ENCODE measurements at regions not wholly inside any gene's neighbourhood (a gene's known extent, or its start where the extent isn't known, plus 50 kb on each side); places are given as distances from the start of the nearest gene placed in this dataset.

DNA sequence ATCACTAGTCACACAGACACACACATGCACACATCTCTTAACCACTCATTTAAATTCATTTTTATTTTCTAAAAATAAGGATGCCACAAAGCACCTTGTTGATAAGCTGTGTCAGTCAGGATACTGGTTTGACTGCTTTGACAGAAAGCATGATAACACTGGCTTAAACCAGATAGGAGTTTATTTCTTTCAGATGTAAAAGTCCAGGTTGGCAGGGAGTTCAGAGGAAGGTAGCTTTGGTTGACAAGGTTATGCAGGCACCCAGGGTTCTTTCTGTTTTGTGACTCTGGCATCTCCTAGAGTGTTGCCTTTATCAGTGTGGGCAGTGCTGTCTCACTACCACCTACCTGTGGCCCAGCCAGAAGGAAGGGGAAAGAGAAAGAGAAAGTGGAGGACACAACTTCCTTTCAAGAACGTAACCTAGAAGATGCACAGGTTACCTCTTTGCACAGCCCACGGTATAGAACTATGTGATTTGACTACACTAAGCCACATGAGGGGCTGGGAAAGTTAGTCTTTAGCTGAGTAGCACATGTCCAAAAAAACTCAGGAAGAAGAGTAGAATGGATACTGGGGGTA, 334.7 kb downstream of the OSTF1 start:
- no peaks in the 10 kb centered on the region for H3K4me1 ChIP-seq (ENCODE audit: control insufficient read depth, insufficient read depth, low read length)
- no peak overlapping the region for H3K27ac ChIP-seq (ENCODE audit: low read length)
- WGBS (ENCODE audit: insufficient coverage) = 75% methylated on average over 2 of the region's 2 CpGs
- no peaks in the 10 kb centered on the region for H3K27me3 ChIP-seq (ENCODE audit: control insufficient read depth, insufficient read depth, low read length)
- DNase-seq (no peak), ATAC-seq (no peak)
- Mint-ChIP-seq H3K9me3 (peaks cover 0 to 7% of the 10 kb centered on the region in 2 donors), H3K27me3 (ENCODE audit: low read depth in 2 of 2) (peaks cover 0 to 2% of the 10 kb centered on the region in 2 donors), H3K27ac (no peak overlapping the region), H3K36me3 (no peaks in the 10 kb centered on the region), H3K4me1 (no peaks in the 10 kb centered on the region), H3K4me3 (no peak overlapping the region)
- TF ChIP-seq, protein P1, sequence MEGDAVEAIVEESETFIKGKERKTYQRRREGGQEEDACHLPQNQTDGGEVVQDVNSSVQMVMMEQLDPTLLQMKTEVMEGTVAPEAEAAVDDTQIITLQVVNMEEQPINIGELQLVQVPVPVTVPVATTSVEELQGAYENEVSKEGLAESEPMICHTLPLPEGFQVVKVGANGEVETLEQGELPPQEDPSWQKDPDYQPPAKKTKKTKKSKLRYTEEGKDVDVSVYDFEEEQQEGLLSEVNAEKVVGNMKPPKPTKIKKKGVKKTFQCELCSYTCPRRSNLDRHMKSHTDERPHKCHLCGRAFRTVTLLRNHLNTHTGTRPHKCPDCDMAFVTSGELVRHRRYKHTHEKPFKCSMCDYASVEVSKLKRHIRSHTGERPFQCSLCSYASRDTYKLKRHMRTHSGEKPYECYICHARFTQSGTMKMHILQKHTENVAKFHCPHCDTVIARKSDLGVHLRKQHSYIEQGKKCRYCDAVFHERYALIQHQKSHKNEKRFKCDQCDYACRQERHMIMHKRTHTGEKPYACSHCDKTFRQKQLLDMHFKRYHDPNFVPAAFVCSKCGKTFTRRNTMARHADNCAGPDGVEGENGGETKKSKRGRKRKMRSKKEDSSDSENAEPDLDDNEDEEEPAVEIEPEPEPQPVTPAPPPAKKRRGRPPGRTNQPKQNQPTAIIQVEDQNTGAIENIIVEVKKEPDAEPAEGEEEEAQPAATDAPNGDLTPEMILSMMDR (IDR thresholded peaks at IDR 0.05) = no peak
- no peak overlapping the region for H3K4me3 ChIP-seq (ENCODE audit: low read length)
- H3K36me3 ChIP-seq (ENCODE audit: control insufficient read depth, insufficient read depth, low read length) = no peaks in the 10 kb centered on the region
- intact Hi-C loops (cut with micrococcal nuclease) = no loop called here
- H3K9me3 ChIP-seq (ENCODE audit: control insufficient read depth, insufficient read depth, low read length) = no peaks in the 10 kb centered on the region

DNA sequence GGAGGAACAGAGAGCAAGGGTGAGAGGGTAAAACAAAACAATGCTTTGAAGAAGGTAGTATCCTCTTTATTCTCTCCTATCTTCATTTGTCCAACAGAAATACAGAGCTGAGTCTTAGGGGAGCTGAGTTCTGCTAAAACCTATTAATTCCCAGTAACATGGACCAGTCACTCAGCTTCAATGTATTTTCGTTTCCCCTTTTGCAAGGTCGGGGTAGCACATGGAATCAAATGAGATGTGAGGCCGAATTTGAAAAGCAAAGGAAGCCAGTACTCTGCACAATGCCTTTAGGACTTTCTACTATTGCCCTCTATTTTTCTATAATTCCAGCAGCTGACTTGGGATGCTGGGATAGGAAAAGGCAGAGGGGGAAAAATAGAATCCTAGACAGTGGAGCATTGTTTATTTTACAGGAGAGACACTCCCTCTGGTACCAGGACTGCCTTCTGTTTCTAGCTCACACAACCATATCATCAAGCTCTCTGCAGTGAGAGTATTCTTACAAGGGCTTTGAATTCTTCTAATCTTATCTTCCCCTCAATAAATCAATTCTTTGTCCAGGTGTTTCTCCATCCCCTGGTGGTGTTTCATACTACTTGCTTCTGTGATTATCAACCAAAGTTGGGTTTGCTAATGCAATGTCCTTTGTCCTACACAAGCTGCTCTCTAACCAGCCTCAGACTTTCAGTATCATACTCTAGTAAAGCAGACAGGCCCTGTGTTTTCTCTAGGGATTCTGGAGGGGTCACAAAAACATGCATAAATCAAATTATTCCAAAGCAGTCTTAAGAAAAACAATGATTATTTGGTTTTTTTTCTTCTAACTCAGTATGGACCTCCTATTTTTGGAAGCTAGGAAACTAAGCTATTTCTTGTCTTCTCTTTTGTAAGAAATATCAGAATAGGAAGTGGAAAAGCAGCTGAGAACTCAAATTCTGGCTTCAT, 341.5 kb downstream of the OSTF1 start:
- H3K9me3 ChIP-seq (ENCODE audit: control insufficient read depth, insufficient read depth, low read length) = no peaks in the 10 kb centered on the region
- H3K36me3 ChIP-seq (ENCODE audit: control insufficient read depth, insufficient read depth, low read length) = no peaks in the 10 kb centered on the region
- Mint-ChIP-seq H3K9me3 (no peaks in the 10 kb centered on the region), H3K27ac (no peak overlapping the region), H3K36me3 (no peaks in the 10 kb centered on the region), H3K4me3 (no peak overlapping the region), H3K4me1 (no peaks in the 10 kb centered on the region), H3K27me3 (ENCODE audit: low read depth in 2 of 2) (peaks cover 0 to 8% of the 10 kb centered on the region in 2 donors)
- no peak overlapping the region for H3K27ac ChIP-seq (ENCODE audit: low read length)
- intact Hi-C loops (cut with micrococcal nuclease) = no loop called here
- 71% methylated on average over 3 of the region's 3 CpGs for WGBS (ENCODE audit: insufficient coverage)
- no peaks in the 10 kb centered on the region for H3K27me3 ChIP-seq (ENCODE audit: control insufficient read depth, insufficient read depth, low read length)
- DNase-seq (no peak), ATAC-seq (no peak)
- H3K4me3 ChIP-seq (ENCODE audit: low read length) = no peak overlapping the region
- H3K4me1 ChIP-seq (ENCODE audit: control insufficient read depth, insufficient read depth, low read length) = no peaks in the 10 kb centered on the region
- TF ChIP-seq, protein P1 (IDR thresholded peaks at IDR 0.05) = no peak

DNA sequence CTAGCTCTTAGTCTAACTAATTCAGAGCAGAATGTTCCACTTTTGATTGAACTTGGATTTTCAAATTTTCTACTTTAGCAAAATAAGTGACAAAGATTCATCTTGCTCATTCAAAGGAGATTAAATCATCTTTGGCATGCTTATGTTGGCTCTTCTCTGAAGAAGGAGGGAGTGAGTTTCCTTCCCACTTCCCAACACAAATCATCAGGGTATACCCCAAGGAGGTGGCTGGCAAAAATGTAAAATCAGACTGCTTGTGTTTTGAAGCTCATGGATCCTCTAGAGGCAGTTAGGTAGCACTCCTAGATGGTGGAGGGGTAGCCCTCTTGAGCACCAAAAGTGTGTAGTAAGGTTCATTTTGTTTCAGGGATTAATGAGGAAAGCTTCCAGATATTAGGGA, 343.1 kb downstream of the OSTF1 start:
- intact Hi-C loops (cut with micrococcal nuclease) = no loop called here

More for the DNA sequence above, 343.1 kb downstream of the OSTF1 start:
- Histone ChIP-seq H3K27me3 (ENCODE audit: control insufficient read depth, insufficient read depth, low read length) (no peaks in the 10 kb centered on the region), H3K36me3 (ENCODE audit: control insufficient read depth, insufficient read depth, low read length) (no peaks in the 10 kb centered on the region), H3K27ac (ENCODE audit: low read length) (no peak overlapping the region), H3K4me1 (ENCODE audit: control insufficient read depth, insufficient read depth, low read length) (no peaks in the 10 kb centered on the region), H3K9me3 (ENCODE audit: control insufficient read depth, insufficient read depth, low read length) (no peaks in the 10 kb centered on the region), H3K4me3 (ENCODE audit: low read length) (no peak overlapping the region)
- TF ChIP-seq, protein P1 (IDR thresholded peaks at IDR 0.05) = no peak
- Mint-ChIP-seq H3K4me3 (no peak overlapping the region), H3K4me1 (no peaks in the 10 kb centered on the region), H3K27ac (no peak overlapping the region), H3K36me3 (no peaks in the 10 kb centered on the region), H3K27me3 (ENCODE audit: low read depth in 2 of 2) (peaks cover 0 to 8% of the 10 kb centered on the region in 2 donors), H3K9me3 (no peaks in the 10 kb centered on the region)
- no peak for ATAC-seq
- DNase-seq = no peak

Data from natural killer cell (primary cell).